GM10266 (cell line): ENCODE measurements at regions not wholly inside any gene's neighbourhood (a gene's known extent, or its start where the extent isn't known, plus 50 kb on each side); places are given as distances from the start of the nearest gene placed in this dataset.
"Not testable (repeated sequence)": the region's sequence is repeated elsewhere in the genome, so short reads cannot be mapped to it uniquely, and the experiment has no call there.

Experiments
- DNase-seq: peaks from one replicate; pipeline ENCODE4 v3.0.0; 2012; ENCODE audit errors: extremely low spot score
- CTCF ChIP-seq: IDR thresholded peaks from 2 replicates; pipeline ENCODE4 v1.5.1; 2012; ENCODE audit warnings: mild to moderate bottlenecking, low read depth; ENCODE audit not compliant: control insufficient read depth, insufficient read depth; ENCODE audit errors: missing control alignments

GRCh38 chr4:186790630-186791029 lies 67.0 kb upstream of the FAT1 start:
- no peak for TF ChIP-seq CTCF

DNA sequence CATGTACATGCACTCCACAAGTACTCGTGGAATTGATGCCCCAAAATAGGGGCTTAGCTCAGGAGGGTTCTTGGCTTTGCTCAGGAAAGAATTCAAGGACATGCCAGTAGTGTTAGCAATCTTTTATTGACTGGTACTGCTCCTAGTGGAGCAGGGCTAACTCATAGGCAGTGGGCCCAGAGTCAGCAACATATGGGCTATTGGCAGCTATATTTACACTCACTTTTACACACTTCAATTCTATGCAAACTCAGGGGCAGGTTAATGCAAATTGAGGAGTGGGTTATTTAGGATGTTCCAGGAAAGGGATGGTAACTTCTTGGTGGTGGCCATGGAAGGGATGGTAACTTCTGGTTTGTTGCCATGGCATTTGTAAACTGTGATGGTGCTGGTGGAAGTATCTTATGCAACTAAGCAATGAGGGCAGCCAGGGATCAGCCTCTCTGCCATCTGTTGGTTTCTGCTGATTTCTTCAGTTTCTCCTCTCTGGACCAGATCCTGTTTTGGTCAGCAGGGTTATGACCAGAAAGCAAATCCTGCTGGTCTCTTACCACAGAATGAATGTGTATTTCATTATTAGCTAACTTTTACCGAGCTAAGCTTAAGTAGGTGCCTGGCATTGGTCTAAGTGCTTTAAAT lies 69.2 kb upstream of the FAT1 start:
- no peak for DNase-seq
- no peak for TF ChIP-seq CTCF

More at GRCh38 chr4:186790630-186791029, 67.0 kb upstream of the FAT1 start:
- no peak for DNase-seq

GRCh38 chr4:186798951-186799659 lies 75.4 kb upstream of the FAT1 start:
- no peak for DNase-seq
- TF ChIP-seq CTCF, result no peak

- no peak for TF ChIP-seq CTCF
- no peak for DNase-seq
Measured at GRCh38 chr4:186805020-186805820, 81.6 kb upstream of the FAT1 start.

GRCh38 chr4:186805917-186806316 lies 82.3 kb upstream of the FAT1 start:
- not testable (repeated sequence) for DNase-seq

GRCh38 chr4:186806679-186807421 lies 83.2 kb upstream of the FAT1 start:
- no peak for DNase-seq
- TF ChIP-seq CTCF, result no peak
